H1 (cell line): ENCODE measurements at regions not wholly inside any gene's neighbourhood (a gene's known extent, or its start where the extent isn't known, plus 50 kb on each side); places are given as distances from the start of the nearest gene placed in this dataset.

ENCODE experiments used
- CTCF ChIA-PET: fragments of 300-600 bp; sonication (Branson Sonifier 250); formaldehyde crosslinking; loops from one replicate; lab custom pipeline; 2021; ENCODE audit not compliant: partially characterized antibody; lab: Charles Lee
- POLR2A ChIA-PET: fragments of 300-600 bp; sonication (Branson Sonifier 250); formaldehyde crosslinking; loops from one replicate; lab custom pipeline; 2021; ENCODE audit warnings: inconsistent platforms; ENCODE audit not compliant: partially characterized antibody; lab: Charles Lee
- DNase-seq, 2 experiments: peaks; one replicate each; pipeline versions ENCODE4 v3.0.0 to v3.0.0-alpha.2; 2010 to 2022; ENCODE audit warnings: low spot score in 2 of 2, low read depth in 1 of 2, mixed read lengths in 1 of 2
- FAIRE-seq: peaks from 2 replicates; lab custom pipeline; 2011; peaks lifted over from hg19 to GRCh38; lab: Jason Lieb, UNC
- H2AFZ ChIP-seq: 2 replicates; pipeline ENCODE4 v1.8.1; 2012; ENCODE audit warnings: low read length, inconsistent platforms
- H2AK5ac ChIP-seq: 2 replicates; pipeline ENCODE4 v1.6.1; 2013; ENCODE audit warnings: low read depth, low read length
- H2BK120ac ChIP-seq: replicated peaks from 2 replicates; pipeline ENCODE3; 2013; ENCODE audit warnings: low read depth, low read length, inconsistent platforms
- H2BK12ac ChIP-seq: 2 replicates; pipeline ENCODE4 v1.6.1; 2013; ENCODE audit warnings: low read depth, low read length
- H2BK15ac ChIP-seq: 2 replicates; pipeline ENCODE4 v1.6.1; 2013; ENCODE audit warnings: low read length
- H2BK20ac ChIP-seq: 2 replicates; pipeline ENCODE4 v1.6.1; 2013; ENCODE audit warnings: low read length
- H2BK5ac ChIP-seq: 2 replicates; pipeline ENCODE4 v1.6.1; 2013; ENCODE audit warnings: low read depth, low read length
- H3K14ac ChIP-seq: 2 replicates; pipeline ENCODE4 v1.6.1; 2013; ENCODE audit warnings: inconsistent platforms; ENCODE audit not compliant: insufficient read length
- H3K18ac ChIP-seq: 2 replicates; pipeline ENCODE4 v1.6.1; 2013; ENCODE audit warnings: low read length; ENCODE audit errors: extremely low read depth
- H3K23ac ChIP-seq: 2 replicates; pipeline ENCODE4 v1.6.1; 2013; ENCODE audit warnings: inconsistent platforms; ENCODE audit not compliant: insufficient read length
- H3K23me2 ChIP-seq: 2 replicates; pipeline ENCODE4 v1.6.1; 2013; ENCODE audit warnings: low read depth, low read length
- H3K27ac ChIP-seq: 2 replicates; pipeline ENCODE4 v1.6.1; 2011; ENCODE audit warnings: low read depth, low read length, inconsistent platforms
- H3K27me3 ChIP-seq, 4 experiments: replicated peaks in 1 of 4; 1 replicate in 1 of 4; 2 replicates in 3 of 4; pipeline versions ENCODE4 v1.6.1 to v1.8.1; 2011 to 2013; ENCODE audit warnings: low read length in 3 of 4, mild to moderate bottlenecking in 3 of 4, inconsistent platforms in 2 of 4, mixed read lengths in 2 of 4, moderate library complexity in 1 of 4; ENCODE audit not compliant: control insufficient read depth in 3 of 4, insufficient read depth in 3 of 4; ENCODE audit errors: extremely low read depth in 1 of 4
- H3K36me3 ChIP-seq, 4 experiments: 2 replicates each; pipeline versions ENCODE4 v1.6.1 to v1.8.1; 2011 to 2013; ENCODE audit warnings: mild to moderate bottlenecking in 4 of 4, low read length in 3 of 4, moderate library complexity in 2 of 4, control low read depth in 1 of 4, inconsistent platforms in 1 of 4; ENCODE audit not compliant: insufficient read depth in 4 of 4, control insufficient read depth in 2 of 4
- H3K4ac ChIP-seq: replicated peaks from 2 replicates; pipeline ENCODE3; 2013; ENCODE audit warnings: low read length, low read depth, mixed read lengths, inconsistent platforms; ENCODE audit not compliant: insufficient read length
- H3K4me1 ChIP-seq, 4 experiments: replicated peaks in 1 of 4; 1 replicate in 1 of 4; 2 replicates in 3 of 4; pipeline versions ENCODE4 v1.6.1 to v1.8.1; 2011 to 2013; ENCODE audit warnings: low read length in 3 of 4, inconsistent platforms in 2 of 4, mixed read lengths in 1 of 4; ENCODE audit not compliant: insufficient read depth in 4 of 4, control insufficient read depth in 3 of 4
- H3K4me2 ChIP-seq, 2 experiments: 2 replicates each; pipeline versions ENCODE4 v1.6.1 to v1.8.1; 2011 to 2013; ENCODE audit warnings: low read depth in 2 of 2, low read length in 2 of 2, control low read depth in 1 of 2, inconsistent platforms in 1 of 2, mild to moderate bottlenecking in 1 of 2; ENCODE audit not compliant: insufficient read depth in 1 of 2
- H3K4me3 ChIP-seq, 4 experiments: fragments of 200-600, 300-600 bp in 1 of 4; sonication (generic), shearing (Covaris generic), sonication (Bioruptor Twin) in 1 of 4; 2 replicates each; pipeline versions ENCODE4 v1.5.1 to v1.8.1; 2011 to 2016; ENCODE audit warnings: low read length in 4 of 4, low read depth in 3 of 4, control low read depth in 2 of 4, inconsistent platforms in 2 of 4, mild to moderate bottlenecking in 2 of 4, mixed read lengths in 1 of 4, moderate library complexity in 1 of 4; ENCODE audit not compliant: insufficient read depth in 2 of 4; ENCODE audit errors: extremely low read depth in 1 of 4
- H3K56ac ChIP-seq: replicated peaks from 2 replicates; pipeline ENCODE3; 2013; ENCODE audit warnings: low read depth, mild to moderate bottlenecking, mixed read lengths, low read length, inconsistent platforms; ENCODE audit not compliant: insufficient read length
- H3K79me1 ChIP-seq: 2 replicates; pipeline ENCODE4 v1.6.1; 2013; ENCODE audit warnings: low read depth, low read length, control low read depth
- H3K79me2 ChIP-seq, 2 experiments: 2 replicates each; pipeline versions ENCODE4 v1.6.1 to v1.8.1; 2012 to 2013; ENCODE audit warnings: low read length in 2 of 2, mild to moderate bottlenecking in 2 of 2, inconsistent platforms in 1 of 2; ENCODE audit not compliant: insufficient read depth in 2 of 2, control insufficient read depth in 1 of 2
- H3K9ac ChIP-seq, 4 experiments: replicated peaks in 1 of 4; 1 replicate in 1 of 4; 2 replicates in 3 of 4; pipeline versions ENCODE4 v1.6.1 to v1.8.1; 2011 to 2013; ENCODE audit warnings: low read depth in 3 of 4, low read length in 3 of 4, control low read depth in 2 of 4, mild to moderate bottlenecking in 2 of 4, moderate library complexity in 2 of 4, inconsistent platforms in 1 of 4; ENCODE audit errors: extremely low read depth in 1 of 4
- H3K9me3 ChIP-seq, 2 experiments: 2 replicates each; pipeline versions ENCODE4 v1.6.1 to v1.8.1; 2012 to 2013; ENCODE audit warnings: mild to moderate bottlenecking in 2 of 2, moderate library complexity in 2 of 2, control low read depth in 1 of 2, inconsistent platforms in 1 of 2, low read depth in 1 of 2, low read length in 1 of 2, mixed read lengths in 1 of 2; ENCODE audit not compliant: insufficient read depth in 2 of 2
- H4K20me1 ChIP-seq, 2 experiments: replicated peaks in 1 of 2; 2 replicates each; pipeline versions ENCODE3 to v1.8.1; 2011 to 2013; ENCODE audit warnings: inconsistent platforms in 2 of 2, low read length in 2 of 2, mild to moderate bottlenecking in 1 of 2; ENCODE audit not compliant: insufficient read depth in 2 of 2, control insufficient read depth in 1 of 2
- H4K5ac ChIP-seq: 2 replicates; pipeline ENCODE4 v1.6.1; 2013; ENCODE audit warnings: low read length, low read depth, mixed read lengths, inconsistent platforms; ENCODE audit not compliant: insufficient read length
- H4K8ac ChIP-seq: 2 replicates; pipeline ENCODE4 v1.8.0; 2013; ENCODE audit warnings: mild to moderate bottlenecking, moderate library complexity, low read length, inconsistent platforms; ENCODE audit not compliant: insufficient read depth; ENCODE audit errors: extremely low read depth
- H4K91ac ChIP-seq: replicated peaks from 2 replicates; pipeline ENCODE3; 2013; ENCODE audit warnings: low read length, mixed read lengths, inconsistent platforms; ENCODE audit not compliant: insufficient read length
- BACH1 ChIP-seq: IDR thresholded peaks from 2 replicates; pipeline ENCODE4 v1.6.1; 2012; ENCODE audit warnings: low read length, improper control_type of control experiment
- SP2 ChIP-seq: IDR thresholded peaks from 2 replicates; pipeline ENCODE4 v1.6.1; 2012; ENCODE audit warnings: mild to moderate bottlenecking, low read length, inconsistent platforms
- WGBS, 2 experiments: shearing (Covaris generic) in 1 of 2; methylation state at CpG; one replicate each; pipeline versions ENCODE4 v1.1.6 to v1.1.7; 2013 to 2015; ENCODE audit warnings: low lambda C conversion rate in 2 of 2, mixed read lengths in 2 of 2, inconsistent platforms in 1 of 2, low coverage in 1 of 2, missing lambda C conversion rate in 1 of 2; ENCODE audit not compliant: insufficient replicate concordance in 2 of 2, insufficient coverage in 1 of 2, insufficient read length in 1 of 2; ENCODE audit errors: extremely low coverage in 1 of 2, missing lambda C conversion rate in 1 of 2; 5-methylcytosine and 5-hydroxymethylcytosine counted together

GRCh38 chr3:165555785-165556184, 281.4 kb downstream of the BCHE start:
- no peak overlapping the region for H3K18ac ChIP-seq
- no peak overlapping the region for H3K4ac ChIP-seq
- H3K27ac ChIP-seq: no peak overlapping the region
- no peak overlapping the region for H2BK120ac ChIP-seq
- FAIRE-seq (no peak), DNase-seq (no peak)
- no peak overlapping the region for H3K56ac ChIP-seq
- POLR2A ChIA-PET: no interaction called here
- H3K79me2 ChIP-seq: no peaks in the 10 kb centered on the region
- H3K14ac ChIP-seq: no peak overlapping the region
- H3K23ac ChIP-seq: no peak overlapping the region
- H4K20me1 ChIP-seq: no peaks in the 10 kb centered on the region
- H3K36me3 ChIP-seq: no peaks in the 10 kb centered on the region
- H2BK12ac ChIP-seq: no peak overlapping the region
- no peak overlapping the region for H4K5ac ChIP-seq
- H2AFZ ChIP-seq: no peak overlapping the region
- no peak overlapping the region for H4K91ac ChIP-seq
- no peaks in the 10 kb centered on the region for H3K79me1 ChIP-seq
- 86% methylated on average over 2 of the region's 2 CpGs; no CpG with 5 or more reads in 1 of the 2 experiments for WGBS, 2 experiments
- CTCF ChIA-PET: no interaction called here
- no peak overlapping the region for H4K8ac ChIP-seq
- no peaks in the 10 kb centered on the region for H3K4me1 ChIP-seq
- no peaks in the 10 kb centered on the region for H3K23me2 ChIP-seq
- H3K4me2 ChIP-seq: no peak overlapping the region
- no peak overlapping the region for H3K4me3 ChIP-seq
- no peaks in the 10 kb centered on the region for H3K27me3 ChIP-seq
- H3K9ac ChIP-seq: no peak overlapping the region
- H2AK5ac ChIP-seq: no peak overlapping the region
- H3K9me3 ChIP-seq: no peaks in the 10 kb centered on the region
- no peak overlapping the region for H2BK5ac ChIP-seq
- no peak overlapping the region for H2BK15ac ChIP-seq
- TF ChIP-seq BACH1: no peak
- no peak for TF ChIP-seq SP2
- H2BK20ac ChIP-seq: no peak overlapping the region
